Prostate gland (tissue), 2 donors: ENCODE measurements at regions not wholly inside any gene's neighbourhood (a gene's known extent, or its start where the extent isn't known, plus 50 kb on each side); places are given as distances from the start of the nearest gene placed in this dataset.
"Not testable (repeated sequence)": the region's sequence is repeated elsewhere in the genome, so short reads cannot be mapped to it uniquely, and the experiment has no call there.

Experiments used
- DNase-seq: peaks from one replicate; pipeline ENCODE4 v3.0.0-alpha.2; 2019; ENCODE audit warnings: low spot score
- H3K27ac ChIP-seq, 2 donors: fragments of 200-600 bp; sonication (generic); 2 replicates each; pipeline ENCODE4 v1.5.1; 2017 to 2019
- H3K27me3 ChIP-seq: fragments of 200-600 bp; sonication (generic); replicated peaks from 2 replicates; pipeline ENCODE4 v1.5.1; 2019; ENCODE audit not compliant: insufficient read depth
- H3K36me3 ChIP-seq, 2 donors: fragments of 200-600 bp; sonication (generic); 1 replicate in 1 of 2; 2 replicates in 1 of 2; pipeline versions ENCODE4 v1.5.1 to v1.8.1; 2017 to 2019
- H3K4me1 ChIP-seq: fragments of 200-600 bp; sonication (generic); replicated peaks from 2 replicates; pipeline ENCODE4 v1.5.1; 2019
- H3K4me3 ChIP-seq, 2 donors: fragments of 200-600 bp; sonication (generic); 2 replicates each; pipeline ENCODE4 v1.5.1; 2017 to 2019
- H3K9me3 ChIP-seq: fragments of 200-600 bp; sonication (generic); 2 replicates; pipeline ENCODE4 v1.5.1; 2017
- CTCF ChIP-seq, 4 experiments: fragments of 200-600 bp in 2 of 4; fragments of 450-650 bp in 2 of 4; sonication (generic) in 2 of 4; IDR thresholded peaks; 1 replicate in 3 of 4; 2 replicates in 1 of 4; pipeline ENCODE4 v1.5.1; 2016 to 2019; ENCODE audit warnings: antibody characterized with exemption in 4 of 4, mild to moderate bottlenecking in 2 of 4, moderate library complexity in 2 of 4
- POLR2A ChIP-seq: fragments of 450-650 bp; IDR thresholded peaks from one replicate; pipeline ENCODE4 v1.6.1; 2016; ENCODE audit warnings: antibody characterized with exemption, mild to moderate bottlenecking
- POLR2AphosphoS5 ChIP-seq: sonication (generic); formaldehyde crosslinking; IDR thresholded peaks from one replicate; pipeline ENCODE4 v1.6.1; 2017; ENCODE audit warnings: antibody characterized with exemption
- WGBS: methylation state at CpG from one replicate; pipeline ENCODE4 v1.1.5; 2018; 5-methylcytosine and 5-hydroxymethylcytosine counted together
- intact Hi-C: fragments of 100-400 bp; cut with DNase I; formaldehyde crosslinking; loops from one replicate; pipeline ENCODE4 v1.14.2; 2022

- Histone ChIP-seq H3K4me3 (no peak overlapping the region), H3K9me3 (no peaks in the 10 kb centered on the region), H3K27ac (no peak overlapping the region), H3K36me3 (no peaks in the 10 kb centered on the region), H3K4me1 (no peaks in the 10 kb centered on the region), H3K27me3 (no peaks in the 10 kb centered on the region)
- TF ChIP-seq CTCF (IDR thresholded peaks at IDR 0.05): no peak
- TF ChIP-seq POLR2AphosphoS5: no peak
- TF ChIP-seq POLR2A: no peak
- intact Hi-C loops: no loop called here
- WGBS: 41% methylated on average over 1 of the region's 1 CpG
- no peak for DNase-seq
Observed at GRCh38 chr2:13698847-13699246, 933.7 kb upstream of the LRATD1 start.

GRCh38 chr2:13699939-13700338 is 932.6 kb upstream of the LRATD1 start:
- H3K9me3 ChIP-seq, H3K27ac ChIP-seq, H3K4me3 ChIP-seq, H3K36me3 ChIP-seq, DNase-seq, intact Hi-C loops, H3K27me3 ChIP-seq, H3K4me1 ChIP-seq: not testable (repeated sequence)
- 74% methylated on average over 4 of the region's 4 CpGs for WGBS

- DNase-seq: no peak
- 39% methylated on average over 2 of the region's 2 CpGs for WGBS
- TF ChIP-seq POLR2AphosphoS5: no peak
- TF ChIP-seq CTCF (IDR thresholded peaks at IDR 0.05): no peak
- TF ChIP-seq POLR2A: no peak
- Histone ChIP-seq H3K27me3 (no peaks in the 10 kb centered on the region), H3K36me3 (no peaks in the 10 kb centered on the region), H3K27ac (no peak overlapping the region), H3K4me3 (no peak overlapping the region), H3K4me1 (no peaks in the 10 kb centered on the region), H3K9me3 (no peaks in the 10 kb centered on the region)
- intact Hi-C loops: no loop called here
Observed at GRCh38 chr2:13711154-13711553, 921.4 kb upstream of the LRATD1 start.

GRCh38 chr2:13714466-13714865 is 918.1 kb upstream of the LRATD1 start:
- intact Hi-C loops: no loop called here
- Histone ChIP-seq H3K4me3 (no peak overlapping the region), H3K4me1 (no peaks in the 10 kb centered on the region), H3K27me3 (no peaks in the 10 kb centered on the region), H3K27ac (no peak overlapping the region), H3K36me3 (no peaks in the 10 kb centered on the region), H3K9me3 (no peaks in the 10 kb centered on the region)
- 72% methylated on average over 3 of the region's 3 CpGs for WGBS
- TF ChIP-seq POLR2A (no peak), CTCF (IDR thresholded peaks at IDR 0.05) (no peak), POLR2AphosphoS5 (no peak)
- no peak for DNase-seq

- Histone ChIP-seq H3K36me3 (no peaks in the 10 kb centered on the region), H3K9me3 (no peaks in the 10 kb centered on the region), H3K27ac (no peak overlapping the region), H3K4me1 (no peaks in the 10 kb centered on the region), H3K4me3 (no peak overlapping the region), H3K27me3 (no peaks in the 10 kb centered on the region)
- 85% methylated on average over 1 of the region's 1 CpG for WGBS
- intact Hi-C loops: no loop called here
- DNase-seq: no peak
- TF ChIP-seq POLR2AphosphoS5: no peak
- no peak for TF ChIP-seq POLR2A
- TF ChIP-seq CTCF (IDR thresholded peaks at IDR 0.05): no peak
Observed at GRCh38 chr2:13725945-13726344, 906.6 kb upstream of the LRATD1 start.
